H9 (cell line): ENCODE measurements at regions not wholly inside any gene's neighbourhood (a gene's known extent, or its start where the extent isn't known, plus 50 kb on each side); places are given as distances from the start of the nearest gene placed in this dataset.

Experiments
- DNase-seq: peaks from one replicate; pipeline ENCODE4 v3.0.0-alpha.2; 2017
- H2AFZ ChIP-seq: one replicate; pipeline ENCODE4 v1.6.1; 2013; ENCODE audit warnings: mild to moderate bottlenecking, low read length, control low read depth, moderate library complexity
- H2AK5ac ChIP-seq: 2 replicates; pipeline ENCODE4 v1.6.1; 2013; ENCODE audit warnings: low read length, control low read depth, mixed read lengths; ENCODE audit not compliant: insufficient read length
- H2BK120ac ChIP-seq: one replicate; pipeline ENCODE4 v1.6.1; 2013; ENCODE audit warnings: low read depth, mild to moderate bottlenecking, low read length, control low read depth, inconsistent platforms; ENCODE audit not compliant: poor library complexity, severe bottlenecking
- H2BK12ac ChIP-seq: 2 replicates; pipeline ENCODE4 v1.6.1; 2013; ENCODE audit warnings: low read length, control low read depth, mixed read lengths, low read depth; ENCODE audit not compliant: insufficient read length
- H2BK15ac ChIP-seq: 2 replicates; pipeline ENCODE4 v1.6.1; 2013; ENCODE audit warnings: low read depth, low read length, control low read depth
- H2BK20ac ChIP-seq: one replicate; pipeline ENCODE4 v1.6.1; 2013; ENCODE audit warnings: low read depth, mild to moderate bottlenecking, low read length, control low read depth, inconsistent platforms; ENCODE audit not compliant: poor library complexity, severe bottlenecking
- H2BK5ac ChIP-seq: 2 replicates; pipeline ENCODE4 v1.6.1; 2013; ENCODE audit warnings: low read length, control low read depth, mixed read lengths; ENCODE audit not compliant: insufficient read length
- H3K14ac ChIP-seq: 2 replicates; pipeline ENCODE4 v1.6.1; 2013; ENCODE audit warnings: low read length, control low read depth; ENCODE audit not compliant: insufficient read depth
- H3K18ac ChIP-seq: 2 replicates; pipeline ENCODE4 v1.6.1; 2013; ENCODE audit warnings: low read depth, mild to moderate bottlenecking, mixed read lengths, low read length, control low read depth; ENCODE audit not compliant: insufficient read length
- H3K23ac ChIP-seq: 2 replicates; pipeline ENCODE4 v1.6.1; 2013; ENCODE audit warnings: low read length, control low read depth, mixed read lengths, low read depth; ENCODE audit not compliant: insufficient read length
- H3K23me2 ChIP-seq: 2 replicates; pipeline ENCODE4 v1.6.1; 2013; ENCODE audit warnings: low read depth, mild to moderate bottlenecking, mixed read lengths, low read length, control low read depth; ENCODE audit not compliant: insufficient read length, poor library complexity, severe bottlenecking
- H3K27ac ChIP-seq: 2 replicates; pipeline ENCODE4 v1.5.1; 2013; ENCODE audit warnings: low read length, control low read depth, mixed read lengths, low read depth; ENCODE audit not compliant: insufficient read length
- H3K27me3 ChIP-seq: 2 replicates; pipeline ENCODE4 v1.6.1; 2013; ENCODE audit warnings: low read length, control low read depth, inconsistent platforms; ENCODE audit not compliant: insufficient read depth
- H3K4ac ChIP-seq: 2 replicates; pipeline ENCODE4 v1.6.1; 2013; ENCODE audit warnings: low read depth, mild to moderate bottlenecking, control low read depth, inconsistent platforms, low read length, moderate library complexity
- H3K4me1 ChIP-seq: 2 replicates; pipeline ENCODE4 v1.6.1; 2013; ENCODE audit warnings: low read length, control low read depth, inconsistent platforms; ENCODE audit not compliant: insufficient read depth
- H3K4me2 ChIP-seq: 2 replicates; pipeline ENCODE4 v1.6.1; 2013; ENCODE audit warnings: low read length, control low read depth, mixed read lengths; ENCODE audit not compliant: insufficient read length, insufficient read depth
- H3K56ac ChIP-seq: 2 replicates; pipeline ENCODE4 v1.6.1; 2013; ENCODE audit warnings: low read depth, mild to moderate bottlenecking, mixed read lengths, low read length, control low read depth; ENCODE audit not compliant: insufficient read length
- H3K79me1 ChIP-seq: 2 replicates; pipeline ENCODE4 v1.6.1; 2013; ENCODE audit warnings: low read depth, mild to moderate bottlenecking, moderate library complexity, low read length, control low read depth, inconsistent platforms; ENCODE audit not compliant: insufficient read depth, poor library complexity, severe bottlenecking
- H3K79me2 ChIP-seq: 2 replicates; pipeline ENCODE4 v1.6.1; 2013; ENCODE audit warnings: low read length, control low read depth, inconsistent platforms; ENCODE audit not compliant: insufficient read depth
- H3K9ac ChIP-seq: 2 replicates; pipeline ENCODE4 v1.6.1; 2013; ENCODE audit warnings: low read length, control low read depth, mixed read lengths; ENCODE audit not compliant: insufficient read length; ENCODE audit errors: extremely low read depth
- H3K9me3 ChIP-seq: one replicate; pipeline ENCODE4 v1.6.1; 2013; ENCODE audit warnings: low read depth, low read length, inconsistent platforms; ENCODE audit not compliant: control insufficient read depth
- H3T11ph ChIP-seq: one replicate; pipeline ENCODE4 v1.6.1; 2013; ENCODE audit warnings: mild to moderate bottlenecking, low read length, control low read depth, inconsistent platforms
- H4K20me1 ChIP-seq: one replicate; pipeline ENCODE4 v1.6.1; 2013; ENCODE audit not compliant: control insufficient read depth, insufficient read length, insufficient read depth
- H4K5ac ChIP-seq: 2 replicates; pipeline ENCODE4 v1.6.1; 2013; ENCODE audit warnings: low read depth, mild to moderate bottlenecking, mixed read lengths, low read length, control low read depth; ENCODE audit not compliant: insufficient read length
- H4K8ac ChIP-seq: replicated peaks from 2 replicates; pipeline ENCODE4 v1.6.1; 2013; ENCODE audit warnings: low read length, control low read depth, mixed read lengths, low read depth; ENCODE audit not compliant: insufficient read length
- H4K91ac ChIP-seq: 2 replicates; pipeline ENCODE4 v1.6.1; 2013; ENCODE audit warnings: low read depth, mild to moderate bottlenecking, moderate library complexity, mixed read lengths, low read length, control low read depth; ENCODE audit not compliant: insufficient read length
- H3K27ac Mint-ChIP-seq, 3 experiments: 2 replicates in 2 of 3; 3 replicates in 1 of 3; pipeline ENCODE4 v1.8.0; 2020 to 2021; ENCODE audit warnings: mixed read lengths in 3 of 3, mild to moderate bottlenecking in 1 of 3, moderate library complexity in 1 of 3
- H3K27me3 Mint-ChIP-seq: 2 replicates; pipeline ENCODE4 v1.8.0; 2021; ENCODE audit warnings: low read depth, mild to moderate bottlenecking, moderate library complexity, mixed read lengths
- H3K36me3 Mint-ChIP-seq, 3 experiments: 2 replicates in 2 of 3; 3 replicates in 1 of 3; pipeline ENCODE4 v1.8.0; 2020 to 2021; ENCODE audit warnings: low read depth in 3 of 3, mixed read lengths in 3 of 3; ENCODE audit not compliant: insufficient read depth in 1 of 3
- H3K4me1 Mint-ChIP-seq, 2 experiments: 2 replicates each; pipeline ENCODE4 v1.8.0; 2020; ENCODE audit warnings: mixed read lengths in 2 of 2
- H3K4me3 Mint-ChIP-seq, 2 experiments: 2 replicates in 1 of 2; 3 replicates in 1 of 2; pipeline ENCODE4 v1.8.0; 2020 to 2021; ENCODE audit warnings: mild to moderate bottlenecking in 2 of 2, mixed read lengths in 2 of 2, moderate library complexity in 1 of 2
- H3K9me3 Mint-ChIP-seq, 2 experiments: 2 replicates in 1 of 2; 3 replicates in 1 of 2; pipeline ENCODE4 v1.8.0; 2020; ENCODE audit warnings: mild to moderate bottlenecking in 2 of 2, mixed read lengths in 2 of 2, moderate library complexity in 1 of 2
- WGBS: extraction: QIAGEN DNeasy Blood & Tissue Kit; methylation state at CpG from one replicate; pipeline ENCODE4 v1.1.7; 2013; ENCODE audit warnings: missing lambda C conversion rate, low lambda C conversion rate, mixed read lengths; ENCODE audit not compliant: insufficient read length; ENCODE audit errors: extremely low coverage; 5-methylcytosine and 5-hydroxymethylcytosine counted together
- TF ChIP-seq, protein P1 (sequence below): fragments of 200-600 bp; sonication (generic); conservative IDR thresholded peaks from 3 replicates; pipeline ENCODE4 v1.8.0; 2021; ENCODE audit warnings: antibody characterized with exemption, mild to moderate bottlenecking

DNA sequence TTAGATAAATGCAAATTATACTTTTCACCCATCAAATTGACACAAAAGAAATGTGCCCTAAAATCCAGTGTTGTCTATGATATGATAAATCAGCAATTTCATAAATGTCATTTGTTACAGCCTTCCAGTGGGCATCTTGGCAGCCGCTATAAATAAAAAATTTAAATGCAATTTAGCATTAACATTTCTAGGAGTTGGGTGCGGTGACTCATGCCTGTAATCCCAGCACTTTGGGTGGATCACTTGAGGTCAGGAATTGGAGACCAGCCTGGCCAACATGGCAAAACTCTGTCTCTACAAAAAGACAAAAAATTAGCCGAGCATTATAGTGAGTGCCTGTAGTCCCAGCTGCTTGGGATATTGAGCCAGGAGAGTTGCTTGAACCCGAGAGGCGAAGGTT, 65.9 kb upstream of the POMGNT2 start:
- Histone ChIP-seq H3K9ac (no peak overlapping the region), H2BK20ac (no peak overlapping the region), H3K4ac (no peak overlapping the region), H3K56ac (no peak overlapping the region), H2BK12ac (no peak overlapping the region), H4K8ac (no peak overlapping the region), H3K4me2 (no peak overlapping the region), H3K18ac (no peak overlapping the region), H3K79me2 (no peaks in the 10 kb centered on the region), H2AFZ (no peak overlapping the region), H3K14ac (no peak overlapping the region), H2BK5ac (no peak overlapping the region), H3K23me2 (no peaks in the 10 kb centered on the region), H2BK15ac (no peak overlapping the region), H3K23ac (no peak overlapping the region), H3K27ac (no peak overlapping the region), H2BK120ac (no peak overlapping the region), H4K91ac (no peak overlapping the region), H3K79me1 (no peaks in the 10 kb centered on the region), H4K5ac (no peak overlapping the region), H4K20me1 (no peaks in the 10 kb centered on the region), H3K27me3 (no peaks in the 10 kb centered on the region), H3K9me3 (no peaks in the 10 kb centered on the region), H3K4me1 (no peaks in the 10 kb centered on the region), H2AK5ac (no peak overlapping the region), H3T11ph (no peak overlapping the region)
- H3K9me3 Mint-ChIP-seq: peaks cover 15% of the 10 kb centered on the region in 2 experiments
- DNase-seq: no peak
- H3K4me3 Mint-ChIP-seq: no peak overlapping the region
- no peak overlapping the region for H3K27ac Mint-ChIP-seq
- TF ChIP-seq, protein P1, sequence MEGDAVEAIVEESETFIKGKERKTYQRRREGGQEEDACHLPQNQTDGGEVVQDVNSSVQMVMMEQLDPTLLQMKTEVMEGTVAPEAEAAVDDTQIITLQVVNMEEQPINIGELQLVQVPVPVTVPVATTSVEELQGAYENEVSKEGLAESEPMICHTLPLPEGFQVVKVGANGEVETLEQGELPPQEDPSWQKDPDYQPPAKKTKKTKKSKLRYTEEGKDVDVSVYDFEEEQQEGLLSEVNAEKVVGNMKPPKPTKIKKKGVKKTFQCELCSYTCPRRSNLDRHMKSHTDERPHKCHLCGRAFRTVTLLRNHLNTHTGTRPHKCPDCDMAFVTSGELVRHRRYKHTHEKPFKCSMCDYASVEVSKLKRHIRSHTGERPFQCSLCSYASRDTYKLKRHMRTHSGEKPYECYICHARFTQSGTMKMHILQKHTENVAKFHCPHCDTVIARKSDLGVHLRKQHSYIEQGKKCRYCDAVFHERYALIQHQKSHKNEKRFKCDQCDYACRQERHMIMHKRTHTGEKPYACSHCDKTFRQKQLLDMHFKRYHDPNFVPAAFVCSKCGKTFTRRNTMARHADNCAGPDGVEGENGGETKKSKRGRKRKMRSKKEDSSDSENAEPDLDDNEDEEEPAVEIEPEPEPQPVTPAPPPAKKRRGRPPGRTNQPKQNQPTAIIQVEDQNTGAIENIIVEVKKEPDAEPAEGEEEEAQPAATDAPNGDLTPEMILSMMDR: no peak
- H3K4me1 Mint-ChIP-seq: peaks cover 7 to 11% of the 10 kb centered on the region in 2 experiments
- H3K27me3 Mint-ChIP-seq: 0 out of 2 replicates have a peak, but pooled peaks cover 2% of the 10 kb centered on the region
- H3K36me3 Mint-ChIP-seq: peaks cover 1 to 15% (median 6%) of the 10 kb centered on the region in 3 experiments; a peak in 4 of 7 replicates
- WGBS: no CpG with 5 or more reads among the region's 5 CpGs
